ENCODE measurements at regions not wholly inside any gene's neighbourhood (a gene's known extent, or its start where the extent isn't known, plus 50 kb on each side); places are given as distances from the start of the nearest gene placed in this dataset.

DNA sequence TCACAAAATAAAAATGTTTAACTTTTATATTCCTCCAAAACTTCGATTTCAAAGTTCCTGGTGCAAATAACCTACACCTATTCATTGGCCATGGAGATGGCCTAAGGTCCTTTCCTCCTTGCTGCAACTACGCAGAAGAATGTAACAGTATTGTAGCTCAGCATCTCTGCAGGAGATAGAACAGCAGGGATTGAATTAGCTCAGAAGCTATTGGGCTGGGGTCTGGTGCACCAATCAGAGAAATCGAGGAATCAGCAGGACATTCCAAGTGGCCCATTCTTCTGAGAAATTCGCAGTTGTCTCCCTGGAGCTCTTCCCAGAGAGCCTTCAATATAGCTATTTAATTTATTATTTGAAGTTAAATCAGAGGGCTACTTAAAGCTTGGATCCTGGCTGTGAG, 560.6 kb downstream of the GATA3 start:
- TF ChIP-seq, protein P1, sequence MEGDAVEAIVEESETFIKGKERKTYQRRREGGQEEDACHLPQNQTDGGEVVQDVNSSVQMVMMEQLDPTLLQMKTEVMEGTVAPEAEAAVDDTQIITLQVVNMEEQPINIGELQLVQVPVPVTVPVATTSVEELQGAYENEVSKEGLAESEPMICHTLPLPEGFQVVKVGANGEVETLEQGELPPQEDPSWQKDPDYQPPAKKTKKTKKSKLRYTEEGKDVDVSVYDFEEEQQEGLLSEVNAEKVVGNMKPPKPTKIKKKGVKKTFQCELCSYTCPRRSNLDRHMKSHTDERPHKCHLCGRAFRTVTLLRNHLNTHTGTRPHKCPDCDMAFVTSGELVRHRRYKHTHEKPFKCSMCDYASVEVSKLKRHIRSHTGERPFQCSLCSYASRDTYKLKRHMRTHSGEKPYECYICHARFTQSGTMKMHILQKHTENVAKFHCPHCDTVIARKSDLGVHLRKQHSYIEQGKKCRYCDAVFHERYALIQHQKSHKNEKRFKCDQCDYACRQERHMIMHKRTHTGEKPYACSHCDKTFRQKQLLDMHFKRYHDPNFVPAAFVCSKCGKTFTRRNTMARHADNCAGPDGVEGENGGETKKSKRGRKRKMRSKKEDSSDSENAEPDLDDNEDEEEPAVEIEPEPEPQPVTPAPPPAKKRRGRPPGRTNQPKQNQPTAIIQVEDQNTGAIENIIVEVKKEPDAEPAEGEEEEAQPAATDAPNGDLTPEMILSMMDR (IDR thresholded peaks at IDR 0.05; ENCODE audit: low read length), result no peak
- TF ChIP-seq EZH2 (IDR thresholded peaks at IDR 0.05; ENCODE audit: borderline replicate concordance, low read length), result no peak
